ENCODE measurements at regions not wholly inside any gene's neighbourhood (a gene's known extent, or its start where the extent isn't known, plus 50 kb on each side); places are given as distances from the start of the nearest gene placed in this dataset.
"Not testable (repeated sequence)": the region's sequence is repeated elsewhere in the genome, so short reads cannot be mapped to it uniquely, and the experiment has no call there.

GRCh38 chr6:6951355-6951754, 156.4 kb upstream of the RREB1 start:
- TF ChIP-seq, protein P1, sequence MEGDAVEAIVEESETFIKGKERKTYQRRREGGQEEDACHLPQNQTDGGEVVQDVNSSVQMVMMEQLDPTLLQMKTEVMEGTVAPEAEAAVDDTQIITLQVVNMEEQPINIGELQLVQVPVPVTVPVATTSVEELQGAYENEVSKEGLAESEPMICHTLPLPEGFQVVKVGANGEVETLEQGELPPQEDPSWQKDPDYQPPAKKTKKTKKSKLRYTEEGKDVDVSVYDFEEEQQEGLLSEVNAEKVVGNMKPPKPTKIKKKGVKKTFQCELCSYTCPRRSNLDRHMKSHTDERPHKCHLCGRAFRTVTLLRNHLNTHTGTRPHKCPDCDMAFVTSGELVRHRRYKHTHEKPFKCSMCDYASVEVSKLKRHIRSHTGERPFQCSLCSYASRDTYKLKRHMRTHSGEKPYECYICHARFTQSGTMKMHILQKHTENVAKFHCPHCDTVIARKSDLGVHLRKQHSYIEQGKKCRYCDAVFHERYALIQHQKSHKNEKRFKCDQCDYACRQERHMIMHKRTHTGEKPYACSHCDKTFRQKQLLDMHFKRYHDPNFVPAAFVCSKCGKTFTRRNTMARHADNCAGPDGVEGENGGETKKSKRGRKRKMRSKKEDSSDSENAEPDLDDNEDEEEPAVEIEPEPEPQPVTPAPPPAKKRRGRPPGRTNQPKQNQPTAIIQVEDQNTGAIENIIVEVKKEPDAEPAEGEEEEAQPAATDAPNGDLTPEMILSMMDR (IDR thresholded peaks at IDR 0.05) = no peak
- TF ChIP-seq ZFX (IDR thresholded peaks at IDR 0.05; ENCODE audit: borderline replicate concordance) = no peak
- H3K27ac ChIP-seq = no peak overlapping the region

DNA sequence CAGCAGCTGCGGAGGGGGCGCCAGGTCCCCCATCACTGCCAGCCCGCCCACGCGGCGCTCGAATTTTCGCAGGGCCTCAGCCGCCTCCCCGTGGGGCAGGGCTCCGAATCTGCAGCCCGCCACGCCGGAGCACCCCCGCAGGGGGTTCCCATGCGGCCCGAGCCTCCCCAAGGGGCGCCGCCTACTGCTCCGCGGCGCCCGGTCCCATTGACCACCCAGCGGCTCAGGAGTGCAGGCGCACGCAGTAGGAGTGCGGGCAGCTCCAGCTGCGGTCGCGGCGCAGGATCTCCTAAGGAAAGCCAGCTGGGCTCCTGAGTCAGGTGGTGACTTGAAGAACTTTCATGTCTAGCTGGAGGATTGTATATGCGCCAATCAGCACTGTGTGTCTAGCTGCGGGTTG, 155.3 kb upstream of the RREB1 start:
- no peak overlapping the region for H3K27ac ChIP-seq
- no peak for TF ChIP-seq ZFX (IDR thresholded peaks at IDR 0.05; ENCODE audit: borderline replicate concordance)
- TF ChIP-seq, protein P1 (IDR thresholded peaks at IDR 0.05) = no peak

DNA sequence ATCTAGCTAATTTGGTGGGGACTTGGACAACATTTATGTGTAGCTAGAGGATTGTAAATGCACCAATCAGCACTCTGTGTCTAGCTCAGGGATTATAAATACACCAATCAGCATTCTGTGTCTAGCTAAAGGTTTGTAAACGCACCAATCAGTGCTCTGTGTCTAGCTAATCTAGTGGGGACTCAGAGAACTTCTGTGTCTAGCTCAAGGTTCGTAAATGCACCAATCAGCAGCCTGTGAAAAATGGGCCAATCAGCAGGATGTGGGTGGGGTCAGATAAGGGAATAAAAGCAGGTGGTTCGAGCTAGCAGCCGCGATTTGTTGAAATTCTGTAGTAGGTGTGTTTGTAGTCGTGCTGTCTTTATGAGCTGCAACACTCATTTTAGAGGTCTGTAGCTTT, 154.8 kb upstream of the RREB1 start:
- H3K27ac ChIP-seq = not testable (repeated sequence)

GRCh38 chr6:6960571-6961251, 147.1 kb upstream of the RREB1 start:
- no peak overlapping the region for H3K27ac ChIP-seq
- TF ChIP-seq, protein P1 (IDR thresholded peaks at IDR 0.05) = no peak
- no peak for TF ChIP-seq ZFX (IDR thresholded peaks at IDR 0.05; ENCODE audit: borderline replicate concordance)

- no peak overlapping the region for H3K27ac ChIP-seq
- TF ChIP-seq ZFX (IDR thresholded peaks at IDR 0.05; ENCODE audit: borderline replicate concordance) = no peak
- TF ChIP-seq, protein P1 (IDR thresholded peaks at IDR 0.05) = no peak
Observed at GRCh38 chr6:6962086-6962485, 145.7 kb upstream of the RREB1 start.

- TF ChIP-seq, protein P1 (IDR thresholded peaks at IDR 0.05) = no peak
- no peak for TF ChIP-seq ZFX (IDR thresholded peaks at IDR 0.05; ENCODE audit: borderline replicate concordance)
Observed at GRCh38 chr6:6962699-6963098, 145.1 kb upstream of the RREB1 start.

DNA sequence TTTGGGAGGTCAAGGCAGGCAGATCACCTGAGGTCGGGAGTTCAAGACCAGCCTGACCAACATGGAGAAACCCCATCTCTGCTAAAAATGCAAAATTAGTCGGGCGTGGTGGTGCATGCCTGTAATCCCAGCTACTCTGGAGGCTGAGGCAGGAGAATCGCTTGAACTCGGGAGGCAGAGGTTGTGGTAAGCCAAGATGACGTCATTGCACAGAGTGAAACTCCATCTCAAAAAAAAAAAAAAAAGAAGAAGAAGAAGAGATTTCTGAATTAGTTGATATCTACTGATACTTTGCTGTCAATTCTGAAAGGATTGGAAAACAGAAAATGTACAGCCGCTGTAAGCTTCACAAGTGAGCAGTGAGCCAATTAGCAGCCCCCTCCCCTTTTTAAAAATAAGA, 144.4 kb upstream of the RREB1 start:
- not testable (repeated sequence) for H3K27ac ChIP-seq

More at GRCh38 chr6:6962699-6963098, 145.1 kb upstream of the RREB1 start:
- H3K27ac ChIP-seq = no peak overlapping the region

DNA sequence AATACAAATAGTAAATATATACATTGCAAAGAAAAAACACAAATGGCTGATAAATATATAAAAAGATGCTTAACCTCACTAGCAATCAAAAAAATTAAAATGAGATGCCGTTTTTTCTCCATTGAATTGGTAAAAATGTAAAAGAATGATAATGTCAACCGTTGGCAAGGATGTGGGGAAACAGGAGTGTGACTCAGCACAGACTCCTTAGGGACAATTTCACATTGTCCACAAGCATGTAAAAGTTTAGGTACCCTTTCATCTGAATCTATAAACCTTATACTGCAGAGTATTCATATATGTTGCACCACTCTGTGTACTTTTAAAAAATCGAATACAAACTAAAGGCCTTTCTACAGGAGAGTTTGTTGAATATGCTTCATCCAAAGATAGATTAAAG, 143.1 kb upstream of the RREB1 start:
- TF ChIP-seq, protein P1 (IDR thresholded peaks at IDR 0.05) = no peak
- TF ChIP-seq ZFX (IDR thresholded peaks at IDR 0.05; ENCODE audit: borderline replicate concordance) = no peak
- H3K27ac ChIP-seq = no peak overlapping the region

Data from 22Rv1 (cell line).